Head of caudate nucleus (tissue), 42 donors: ENCODE measurements at regions not wholly inside any gene's neighbourhood (a gene's known extent, or its start where the extent isn't known, plus 50 kb on each side); places are given as distances from the start of the nearest gene placed in this dataset.
A peak's percentile ranks its signal among the peaks of the same experiment; 100 is the strongest.
"Not testable (repeated sequence)": the region's sequence is repeated elsewhere in the genome, so short reads cannot be mapped to it uniquely, and the experiment has no call there.

Source experiments
- DNase-seq, 42 donors: peaks; one replicate each; pipeline versions ENCODE4 v3.0.0 to v3.0.0-alpha.2; 2020 to 2021; ENCODE audit warnings: mixed read lengths in 7 of 42
- intact Hi-C: fragments of 100-400 bp; cut with DNase I; formaldehyde crosslinking; loops from one replicate; pipeline ENCODE4 v1.15.0; 2022

DNA sequence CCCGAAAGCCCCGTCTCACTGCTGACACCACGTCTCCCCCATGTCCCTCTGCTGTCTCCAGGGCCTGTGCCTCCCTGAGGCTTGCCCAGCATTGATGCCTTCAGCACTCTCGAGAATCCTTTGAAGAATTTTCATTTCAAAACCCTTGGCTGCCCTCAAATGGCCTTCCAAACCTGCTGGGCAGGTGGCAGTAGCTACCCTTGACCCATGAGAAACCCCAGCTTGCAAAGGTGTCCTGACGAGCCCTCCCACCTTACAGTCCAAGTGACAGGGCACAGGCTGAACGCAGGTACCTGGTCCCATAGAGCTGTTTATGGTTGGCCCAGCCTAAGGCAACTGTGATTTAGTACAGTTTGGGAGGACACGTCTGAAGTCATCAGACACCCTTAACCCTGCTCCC, 97.2 kb upstream of the SPIN1 start:
- intact Hi-C loops: no loop called here
- DNase-seq: peak in 1 of 42 donors; percentile 13

DNA sequence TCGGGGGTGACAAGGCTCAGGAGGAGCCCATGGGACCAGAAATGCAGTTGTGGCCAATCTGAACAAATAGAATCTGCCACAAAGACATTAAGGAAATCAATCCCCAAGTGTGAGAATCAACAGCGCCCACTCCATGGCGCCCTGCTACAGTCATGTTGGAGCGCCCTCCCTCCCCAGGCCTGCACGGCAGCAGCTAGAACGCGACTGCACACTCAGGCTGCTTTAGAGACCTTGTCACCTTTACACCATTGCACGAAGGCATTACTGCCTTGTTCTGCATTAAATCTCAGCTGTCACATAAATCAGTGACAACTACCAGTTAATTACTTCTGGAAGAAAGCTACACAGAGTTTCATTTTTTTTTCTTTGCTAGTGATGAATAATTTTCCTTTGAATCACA, 98.7 kb upstream of the SPIN1 start:
- DNase-seq: peak in 1 of 42 donors; percentile 27
- intact Hi-C loops: no loop called here

DNA sequence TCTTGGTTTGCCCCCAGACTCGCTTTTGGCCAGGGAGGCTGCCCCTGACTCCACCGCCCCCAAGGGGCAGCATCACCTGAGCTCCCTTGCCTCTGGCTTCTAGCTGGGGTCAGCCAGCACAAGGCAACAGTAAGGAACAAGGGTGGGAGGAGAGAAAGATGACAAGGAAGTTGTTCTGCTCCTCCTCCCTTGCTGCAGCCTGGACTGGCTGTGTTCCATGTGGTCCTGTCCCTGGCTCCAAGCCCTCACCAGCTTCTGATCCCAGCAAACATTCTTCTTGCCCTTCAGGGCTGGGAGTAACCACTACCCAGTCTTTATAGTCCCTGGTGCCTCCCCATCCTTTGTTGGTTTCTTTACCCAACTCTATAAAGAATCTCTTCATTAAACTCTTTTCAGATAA, 100.3 kb upstream of the SPIN1 start:
- intact Hi-C loops: no loop called here
- peak in 1 of 42 donors; percentile 10 for DNase-seq

GRCh38 chr9:88280816-88281382, 107.3 kb upstream of the SPIN1 start:
- DNase-seq: peak in 15 of 42 donors; percentile 3 to 60 (median 18)
- intact Hi-C loops: no loop called here

GRCh38 chr9:88278036-88278435, 110.2 kb upstream of the SPIN1 start:
- DNase-seq: peak in 2 of 42 donors; percentile 18 to 24

GRCh38 chr9:88274078-88274477, 114.2 kb upstream of the SPIN1 start:
- intact Hi-C loops: no loop called here
- no peak for DNase-seq

More at GRCh38 chr9:88278036-88278435, 110.2 kb upstream of the SPIN1 start:
- intact Hi-C loops: no loop called here

GRCh38 chr9:88272986-88273385, 115.3 kb upstream of the SPIN1 start:
- no peak for DNase-seq

GRCh38 chr9:88270413-88270812, 117.8 kb upstream of the SPIN1 start:
- DNase-seq: no peak
- intact Hi-C loops: no loop called here

More at GRCh38 chr9:88272986-88273385, 115.3 kb upstream of the SPIN1 start:
- intact Hi-C loops: no loop called here

GRCh38 chr9:88268886-88269285, 119.4 kb upstream of the SPIN1 start:
- DNase-seq: no peak
- intact Hi-C loops: no loop called here

GRCh38 chr9:88267283-88267682, 121.0 kb upstream of the SPIN1 start:
- intact Hi-C loops: no loop called here
- DNase-seq: no peak

DNA sequence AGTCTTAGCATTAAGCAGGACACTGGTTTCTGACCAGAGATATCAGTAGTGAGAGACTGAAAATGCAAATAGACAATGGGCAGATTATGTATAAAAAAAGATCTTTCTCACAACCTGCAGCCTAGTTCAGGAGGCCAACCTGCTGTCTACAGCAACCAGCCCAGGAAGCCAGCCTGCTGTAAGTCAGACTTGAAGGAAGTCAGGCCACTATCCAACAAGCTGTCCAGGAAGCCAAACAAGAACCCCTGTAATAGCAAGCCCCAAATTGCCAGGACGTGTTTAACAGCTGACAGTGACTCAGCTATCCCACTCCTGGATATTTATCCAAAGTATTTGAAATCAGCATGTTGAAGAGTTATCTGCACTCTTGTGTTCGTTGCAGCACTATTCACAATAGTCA, 121.8 kb upstream of the SPIN1 start:
- intact Hi-C loops: no loop called here
- no peak for DNase-seq

DNA sequence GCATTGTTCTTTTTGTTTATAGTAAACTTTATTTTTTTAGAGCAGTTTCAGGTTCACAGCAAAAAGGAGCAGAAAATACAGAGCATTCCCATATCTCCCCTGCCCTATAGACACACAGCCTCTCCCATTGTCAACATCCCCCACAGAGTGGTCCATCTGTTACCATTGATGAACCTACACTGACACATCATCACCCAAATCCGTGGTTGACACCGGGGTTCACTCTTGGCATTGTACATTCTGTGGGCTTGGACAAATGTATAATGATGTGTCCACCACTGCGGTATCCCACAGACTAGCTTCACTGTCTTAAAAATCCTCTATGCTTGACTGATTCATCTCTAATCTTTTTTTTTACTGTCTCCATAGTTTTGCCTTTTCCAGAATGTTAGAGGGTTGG, 120.7 kb upstream of the SPATA31C2 start:
- no peak for DNase-seq
- intact Hi-C loops: no loop called here

DNA sequence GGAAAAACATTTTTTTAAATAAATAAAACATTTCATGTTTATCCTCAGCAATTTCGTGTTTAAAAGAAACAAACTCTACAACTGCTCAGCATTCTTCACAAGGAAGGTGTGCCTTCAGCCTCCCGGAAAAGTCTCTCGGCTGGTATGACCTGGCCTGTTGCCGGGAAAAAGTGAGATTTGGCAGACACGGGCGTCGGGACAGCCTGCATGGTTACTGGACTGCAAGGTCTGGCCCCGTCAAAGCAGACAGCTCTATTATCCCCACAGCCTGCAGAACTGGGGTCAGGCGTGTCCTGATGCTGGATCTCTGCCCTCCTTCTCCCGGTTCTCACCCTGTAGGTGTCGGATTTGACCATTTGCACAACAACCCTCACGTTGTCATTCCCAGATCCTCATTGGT, 120.3 kb upstream of the SPATA31C2 start:
- intact Hi-C loops: no loop called here
- peak in 13 of 42 donors; percentile 14 to 55 (median 21) for DNase-seq

- intact Hi-C loops: no loop called here
- DNase-seq: peak in 14 of 42 donors; percentile 13 to 69 (median 26)
These were observed 119.7 kb upstream of the SPATA31C2 start for GRCh38 chr9:88258024-88258423.

GRCh38 chr9:88256216-88256615, 117.9 kb upstream of the SPATA31C2 start:
- intact Hi-C loops: no loop called here
- DNase-seq: no peak

DNA sequence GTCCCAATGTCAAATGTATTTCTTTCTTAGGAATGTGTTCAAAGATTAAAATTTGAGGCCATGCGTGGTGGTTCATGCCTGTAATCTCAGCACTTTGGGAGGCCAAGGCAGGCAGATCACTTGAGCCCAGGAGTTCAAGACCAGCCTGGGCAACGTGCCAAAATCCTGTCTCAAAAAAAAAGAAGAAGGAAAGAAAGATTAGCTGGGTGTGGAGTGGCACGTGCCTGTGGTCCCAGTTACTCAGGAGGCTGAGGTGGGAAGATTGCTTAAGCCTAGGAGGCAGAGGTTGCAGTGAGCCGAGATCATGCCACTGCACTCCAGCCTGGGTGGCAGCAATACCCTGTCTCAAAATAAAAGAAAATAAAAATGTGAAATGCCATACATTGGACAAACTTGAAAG, 117.5 kb upstream of the SPATA31C2 start:
- DNase-seq, intact Hi-C loops: not testable (repeated sequence)

- intact Hi-C loops: no loop called here
These were observed 113.6 kb upstream of the SPATA31C2 start for GRCh38 chr9:88251903-88252302.

GRCh38 chr9:88243736-88244135, 105.5 kb upstream of the SPATA31C2 start:
- no peak for DNase-seq
- intact Hi-C loops: no loop called here

More at GRCh38 chr9:88251903-88252302, 113.6 kb upstream of the SPATA31C2 start:
- DNase-seq: no peak

GRCh38 chr9:88242879-88243278, 104.6 kb upstream of the SPATA31C2 start:
- intact Hi-C loops: no loop called here
- no peak for DNase-seq

DNA sequence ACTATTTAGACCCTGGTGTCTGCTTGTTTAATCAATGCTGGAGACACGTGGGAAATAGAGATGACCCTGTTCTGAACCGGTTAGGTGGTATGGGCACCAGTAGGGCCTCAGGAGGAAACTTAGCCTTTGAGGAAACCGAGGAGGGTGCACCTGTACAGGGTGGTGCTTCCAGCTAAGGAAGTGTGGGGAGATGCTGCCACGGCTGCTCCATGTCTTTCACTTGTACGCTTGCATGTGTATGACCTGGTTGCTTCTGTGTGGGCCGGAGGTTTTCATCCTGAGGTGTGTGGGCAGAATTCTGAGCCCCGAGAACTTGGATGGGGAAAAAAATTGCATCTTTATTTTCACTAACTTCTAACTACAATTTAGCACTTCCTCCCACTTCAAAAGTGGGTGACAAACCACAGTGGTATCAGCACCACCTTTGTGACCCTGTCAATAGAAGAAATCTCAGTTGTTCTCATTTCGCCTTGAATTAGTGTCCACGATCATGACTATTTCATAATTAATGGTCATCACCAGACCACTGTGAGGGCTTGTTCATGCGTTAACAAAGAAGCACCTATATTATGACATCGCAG, 99.8 kb upstream of the SPATA31C2 start:
- intact Hi-C loops: no loop called here
- DNase-seq: peak in 11 of 42 donors; percentile 7 to 65 (median 26)

DNA sequence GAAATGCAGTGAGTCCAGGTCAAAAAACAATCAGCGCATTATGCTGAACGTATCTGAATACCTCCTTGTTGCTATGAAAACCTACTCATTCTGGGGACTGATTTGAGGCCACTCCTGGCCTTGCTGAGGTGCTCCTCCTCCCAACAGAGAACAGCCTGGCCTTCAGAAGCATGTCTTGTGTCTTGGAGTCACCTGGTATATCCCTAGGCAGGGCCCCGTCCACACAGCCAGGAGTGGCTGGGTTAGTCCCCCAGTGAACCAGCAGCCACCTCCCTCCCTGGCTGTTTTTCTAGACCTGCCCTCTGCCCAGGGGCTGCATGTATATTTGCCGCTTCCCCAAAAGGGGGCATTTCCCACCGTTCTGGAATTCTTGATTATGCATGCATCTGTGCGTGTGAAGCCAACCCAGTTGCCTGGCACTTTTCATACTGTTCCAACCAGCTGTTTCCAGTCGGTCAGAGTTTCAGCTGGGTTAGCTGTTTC, 99.2 kb upstream of the SPATA31C2 start:
- no peak for DNase-seq
- intact Hi-C loops: no loop called here
